ENCODE measurements at regions not wholly inside any gene's neighbourhood (a gene's known extent, or its start where the extent isn't known, plus 50 kb on each side); places are given as distances from the start of the nearest gene placed in this dataset.

DNA sequence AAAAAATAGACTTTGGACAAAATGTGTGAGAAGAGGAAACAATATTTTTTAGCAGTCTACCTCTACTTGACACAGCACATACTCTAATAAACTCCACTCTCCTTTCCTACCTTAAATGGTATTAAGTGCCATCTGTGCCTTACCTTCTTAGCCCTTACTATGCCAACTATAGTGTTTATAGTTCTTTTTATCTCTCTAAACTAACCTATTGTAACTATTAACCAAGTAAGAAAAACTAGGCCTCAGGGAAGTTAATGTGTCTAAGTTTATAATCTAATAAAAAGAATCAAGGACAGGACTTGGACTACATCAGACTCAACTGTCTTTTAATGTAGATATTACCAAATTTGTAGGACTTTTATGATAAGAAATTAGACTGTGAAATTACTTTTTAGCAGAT, 251.7 kb upstream of the ROBO2 start:
- TF ChIP-seq POLR2A (IDR thresholded peaks at IDR 0.05) = no peak
- TF ChIP-seq, protein P1, sequence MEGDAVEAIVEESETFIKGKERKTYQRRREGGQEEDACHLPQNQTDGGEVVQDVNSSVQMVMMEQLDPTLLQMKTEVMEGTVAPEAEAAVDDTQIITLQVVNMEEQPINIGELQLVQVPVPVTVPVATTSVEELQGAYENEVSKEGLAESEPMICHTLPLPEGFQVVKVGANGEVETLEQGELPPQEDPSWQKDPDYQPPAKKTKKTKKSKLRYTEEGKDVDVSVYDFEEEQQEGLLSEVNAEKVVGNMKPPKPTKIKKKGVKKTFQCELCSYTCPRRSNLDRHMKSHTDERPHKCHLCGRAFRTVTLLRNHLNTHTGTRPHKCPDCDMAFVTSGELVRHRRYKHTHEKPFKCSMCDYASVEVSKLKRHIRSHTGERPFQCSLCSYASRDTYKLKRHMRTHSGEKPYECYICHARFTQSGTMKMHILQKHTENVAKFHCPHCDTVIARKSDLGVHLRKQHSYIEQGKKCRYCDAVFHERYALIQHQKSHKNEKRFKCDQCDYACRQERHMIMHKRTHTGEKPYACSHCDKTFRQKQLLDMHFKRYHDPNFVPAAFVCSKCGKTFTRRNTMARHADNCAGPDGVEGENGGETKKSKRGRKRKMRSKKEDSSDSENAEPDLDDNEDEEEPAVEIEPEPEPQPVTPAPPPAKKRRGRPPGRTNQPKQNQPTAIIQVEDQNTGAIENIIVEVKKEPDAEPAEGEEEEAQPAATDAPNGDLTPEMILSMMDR (IDR thresholded peaks at IDR 0.05) = no peak

All from stomach (tissue), 4 donors.